HG03558 (cell line): ENCODE measurements at regions not wholly inside any gene's neighbourhood (a gene's known extent, or its start where the extent isn't known, plus 50 kb on each side); places are given as distances from the start of the nearest gene placed in this dataset.
"Not testable (repeated sequence)": the region's sequence is repeated elsewhere in the genome, so short reads cannot be mapped to it uniquely, and the experiment has no call there.

Source experiments
- ATAC-seq: cut with Tn5 transposase; IDR thresholded peaks from one replicate; pipeline ENCODE4 v1.9.1; 2021; ENCODE audit warnings: moderate number of reproducible peaks; ENCODE audit not compliant: unreplicated experiment; ENCODE audit errors: extremely low read depth

- ATAC-seq, result no peak
Observed at GRCh38 chr1:8122477-8123407, 96.6 kb upstream of the ERRFI1 start.

GRCh38 chr1:8122160-8122476 lies 96.0 kb upstream of the ERRFI1 start:
- ATAC-seq, result no peak

GRCh38 chr1:8121261-8122159 lies 95.4 kb upstream of the ERRFI1 start:
- no peak for ATAC-seq

GRCh38 chr1:8120693-8121260 lies 94.7 kb upstream of the ERRFI1 start:
- no peak for ATAC-seq

- ATAC-seq, result not testable (repeated sequence)
Observed at GRCh38 chr1:8118736-8119135, 92.6 kb upstream of the ERRFI1 start.

GRCh38 chr1:8118031-8118451 lies 91.9 kb upstream of the ERRFI1 start:
- ATAC-seq, result no peak

- ATAC-seq, result no peak
Observed at GRCh38 chr1:8116894-8117264, 90.8 kb upstream of the ERRFI1 start.

GRCh38 chr1:8115769-8116167 lies 89.7 kb upstream of the ERRFI1 start:
- ATAC-seq, result no peak

GRCh38 chr1:8115031-8115768 lies 89.1 kb upstream of the ERRFI1 start:
- no peak for ATAC-seq

GRCh38 chr1:8113262-8114220 lies 87.4 kb upstream of the ERRFI1 start:
- no peak for ATAC-seq

- ATAC-seq, result no peak
Observed at GRCh38 chr1:8112611-8113261, 86.6 kb upstream of the ERRFI1 start.

- no peak for ATAC-seq
Observed at GRCh38 chr1:8111560-8111959, 85.5 kb upstream of the ERRFI1 start.

GRCh38 chr1:8109216-8109615 lies 83.1 kb upstream of the ERRFI1 start:
- ATAC-seq, result no peak

GRCh38 chr1:8107897-8108296 lies 81.8 kb upstream of the ERRFI1 start:
- no peak for ATAC-seq

- no peak for ATAC-seq
Observed at GRCh38 chr1:8104278-8105236, 78.4 kb upstream of the ERRFI1 start.

GRCh38 chr1:8097908-8098307 lies 71.8 kb upstream of the ERRFI1 start:
- ATAC-seq, result no peak

GRCh38 chr1:8097077-8097799 lies 71.1 kb upstream of the ERRFI1 start:
- peak; percentile 88 for ATAC-seq
